T-cell (primary cell): ENCODE measurements at regions not wholly inside any gene's neighbourhood (a gene's known extent, or its start where the extent isn't known, plus 50 kb on each side); places are given as distances from the start of the nearest gene placed in this dataset.

ENCODE experiments used
- ATAC-seq, 4 experiments: fragments of 200-7000 bp in 3 of 4; fragments of 150-1000 bp in 1 of 4; cut with Tn5 transposase; replicated peaks in 1 of 4; 1 replicate in 3 of 4; 2 replicates in 1 of 4; pipeline ENCODE4 v1.10.0; 2021; ENCODE audit warnings: moderate library complexity in 3 of 4, mild to moderate bottlenecking in 2 of 4, moderate number of reproducible peaks in 1 of 4
- CTCF ChIA-PET, 2 donors: fragments of 300-600 bp; sonication (Branson Sonifier 250); formaldehyde crosslinking; loops; one replicate each; lab custom pipeline; 2022; ENCODE audit warnings: antibody characterized with exemption in 2 of 2; lab: Charles Lee
- POLR2A ChIA-PET, 2 donors: fragments of 300-600 bp; sonication (Branson Sonifier 250); formaldehyde crosslinking; loops; one replicate each; lab custom pipeline; 2022; ENCODE audit warnings: antibody characterized with exemption in 2 of 2; lab: Charles Lee
- DNase-seq, 35 experiments: peaks; one replicate each; pipeline versions ENCODE4 v3.0.0 to v3.0.0-alpha.2; 2013 to 2023
- H3K27ac ChIP-seq: one replicate; pipeline ENCODE4 v1.5.1; 2013; ENCODE audit warnings: low read length
- H3K27me3 ChIP-seq, 2 experiments: replicated peaks in 1 of 2; 1 replicate in 1 of 2; 2 replicates in 1 of 2; pipeline versions ENCODE4 v1.6.1 to v1.7.0; 2013; ENCODE audit warnings: low read length in 1 of 2, mixed read lengths in 1 of 2; ENCODE audit not compliant: control insufficient read depth in 2 of 2, insufficient read depth in 2 of 2; ENCODE audit errors: extremely low read depth in 1 of 2
- H3K36me3 ChIP-seq, 2 donors: 1 replicate in 1 of 2; 2 replicates in 1 of 2; pipeline versions ENCODE4 v1.6.1 to v1.7.0; 2013; ENCODE audit warnings: low read length in 1 of 2; ENCODE audit not compliant: control insufficient read depth in 2 of 2, insufficient read depth in 1 of 2; ENCODE audit errors: extremely low read depth in 1 of 2
- H3K4me1 ChIP-seq, 2 experiments: 1 replicate in 1 of 2; 2 replicates in 1 of 2; pipeline versions ENCODE4 v1.6.1 to v1.7.0; 2013; ENCODE audit warnings: low read length in 2 of 2, mixed read lengths in 1 of 2; ENCODE audit not compliant: insufficient read depth in 2 of 2, control insufficient read depth in 1 of 2; ENCODE audit errors: extremely low read depth in 1 of 2
- H3K4me3 ChIP-seq, 2 donors: 1 replicate in 1 of 2; 2 replicates in 1 of 2; pipeline versions ENCODE4 v1.5.1 to v1.7.0; 2013; ENCODE audit warnings: mild to moderate bottlenecking in 2 of 2, low read length in 1 of 2, moderate library complexity in 1 of 2; ENCODE audit not compliant: control insufficient read depth in 1 of 2; ENCODE audit errors: extremely low read depth in 1 of 2
- H3K9me3 ChIP-seq: 2 replicates; pipeline ENCODE4 v1.7.0; 2013
- H3K27ac Mint-ChIP-seq, 2 donors: one replicate each; pipeline ENCODE4 v1.8.0; 2020 to 2021; ENCODE audit warnings: mild to moderate bottlenecking in 2 of 2, mixed read lengths in 2 of 2
- H3K27me3 Mint-ChIP-seq, 2 donors: one replicate each; pipeline ENCODE4 v1.8.0; 2021 to 2022; ENCODE audit warnings: mixed read lengths in 2 of 2
- H3K36me3 Mint-ChIP-seq: one replicate; pipeline ENCODE4 v1.8.0; 2021; ENCODE audit warnings: mixed read lengths
- H3K4me1 Mint-ChIP-seq, 3 donors: one replicate each; pipeline ENCODE4 v1.8.0; 2020 to 2022; ENCODE audit warnings: mixed read lengths in 3 of 3, mild to moderate bottlenecking in 1 of 3
- H3K4me3 Mint-ChIP-seq, 3 donors: one replicate each; pipeline ENCODE4 v1.8.0; 2020 to 2022; ENCODE audit warnings: mild to moderate bottlenecking in 3 of 3, mixed read lengths in 3 of 3, moderate library complexity in 3 of 3
- H3K9me3 Mint-ChIP-seq, 3 donors: one replicate each; pipeline ENCODE4 v1.8.0; 2020 to 2022; ENCODE audit warnings: mixed read lengths in 3 of 3
- WGBS: methylation state at CpG from one replicate; pipeline ENCODE4 v1.1.5; 2013; ENCODE audit warnings: missing lambda C conversion rate; ENCODE audit not compliant: insufficient coverage; 5-methylcytosine and 5-hydroxymethylcytosine counted together

- Histone ChIP-seq H3K36me3 (no peaks in the 10 kb centered on the region), H3K9me3 (no peaks in the 10 kb centered on the region), H3K4me3 (no peak overlapping the region), H3K27me3 (no peaks in the 10 kb centered on the region), H3K27ac (no peak overlapping the region), H3K4me1 (no peaks in the 10 kb centered on the region)
- H3K4me1 Mint-ChIP-seq, result no peaks in the 10 kb centered on the region
- DNase-seq, result no peak
- no peaks in the 10 kb centered on the region for H3K36me3 Mint-ChIP-seq
- H3K4me3 Mint-ChIP-seq, result no peak overlapping the region
- ChIA-PET POLR2A (no interaction called here), CTCF (no interaction called here)
- H3K9me3 Mint-ChIP-seq, result peaks cover 0 to 10% (median 9%) of the 10 kb centered on the region in 3 donors
- no peak for ATAC-seq
- no peak overlapping the region for H3K27ac Mint-ChIP-seq
- no CpG with 5 or more reads among the region's 1 CpG for WGBS
- H3K27me3 Mint-ChIP-seq, result no peaks in the 10 kb centered on the region
These were observed 55.2 kb downstream of the TWIST1 start for GRCh38 chr7:19062216-19062615.

- Histone ChIP-seq H3K4me3 (no peak overlapping the region), H3K4me1 (no peaks in the 10 kb centered on the region), H3K27ac (no peak overlapping the region), H3K36me3 (no peaks in the 10 kb centered on the region), H3K9me3 (no peaks in the 10 kb centered on the region), H3K27me3 (no peaks in the 10 kb centered on the region)
- Mint-ChIP-seq H3K27ac (no peak overlapping the region), H3K4me1 (no peaks in the 10 kb centered on the region), H3K27me3 (no peaks in the 10 kb centered on the region), H3K36me3 (no peaks in the 10 kb centered on the region), H3K9me3 (peaks cover 0 to 10% (median 9%) of the 10 kb centered on the region in 3 donors), H3K4me3 (no peak overlapping the region)
- CTCF ChIA-PET, result no interaction called here
- ATAC-seq, result no peak
- DNase-seq, result no peak
- POLR2A ChIA-PET, result no interaction called here
These were observed 56.1 kb downstream of the TWIST1 start for GRCh38 chr7:19061331-19061730.

- CTCF ChIA-PET, result no interaction called here
These were observed 56.6 kb downstream of the TWIST1 start for GRCh38 chr7:19060761-19061259.

GRCh38 chr7:19056305-19056704 is 61.1 kb downstream of the TWIST1 start:
- no peak for ATAC-seq
- ChIA-PET CTCF (interaction anchor here in 1 of 2 donors (0.8 kb wide), 1 partner anchor 15 kb away, joined by 3 read pairs; no protein-coding TSS in a partner anchor), POLR2A (no interaction called here)

More at GRCh38 chr7:19060761-19061259, 56.6 kb downstream of the TWIST1 start:
- Mint-ChIP-seq H3K27ac (no peak overlapping the region), H3K27me3 (no peaks in the 10 kb centered on the region), H3K4me3 (no peak overlapping the region), H3K9me3 (peaks cover 0 to 10% (median 9%) of the 10 kb centered on the region in 3 donors), H3K4me1 (no peaks in the 10 kb centered on the region), H3K36me3 (no peaks in the 10 kb centered on the region)
- ATAC-seq (no peak), DNase-seq (no peak)
- no peaks in the 10 kb centered on the region for H3K4me1 ChIP-seq
- H3K27ac ChIP-seq, result no peak overlapping the region
- no peaks in the 10 kb centered on the region for H3K36me3 ChIP-seq
- H3K27me3 ChIP-seq, result no peaks in the 10 kb centered on the region
- H3K9me3 ChIP-seq, result no peaks in the 10 kb centered on the region
- no CpG with 5 or more reads among the region's 4 CpGs for WGBS
- H3K4me3 ChIP-seq, result no peak overlapping the region
- POLR2A ChIA-PET, result no interaction called here

More at GRCh38 chr7:19056305-19056704, 61.1 kb downstream of the TWIST1 start:
- Histone ChIP-seq H3K27ac (no peak overlapping the region), H3K4me3 (no peak overlapping the region), H3K36me3 (no peaks in the 10 kb centered on the region), H3K27me3 (no peaks in the 10 kb centered on the region), H3K9me3 (no peaks in the 10 kb centered on the region), H3K4me1 (no peaks in the 10 kb centered on the region)
- Mint-ChIP-seq H3K27ac (no peak overlapping the region), H3K4me3 (no peak overlapping the region), H3K27me3 (no peaks in the 10 kb centered on the region), H3K4me1 (no peaks in the 10 kb centered on the region), H3K36me3 (no peaks in the 10 kb centered on the region), H3K9me3 (peaks cover 0 to 8% (median 2%) of the 10 kb centered on the region in 3 donors)
- no peak for DNase-seq
